NCI-H2227 (cell line): ENCODE measurements at regions not wholly inside any gene's neighbourhood (a gene's known extent, or its start where the extent isn't known, plus 50 kb on each side); places are given as distances from the start of the nearest gene placed in this dataset.
"Not testable (repeated sequence)": the region's sequence is repeated elsewhere in the genome, so short reads cannot be mapped to it uniquely, and the experiment has no call there.

Source experiments
- DNase-seq: peaks from one replicate; lab custom pipeline; 2025; ENCODE audit not compliant: unreplicated experiment; lab: John Stamatoyannopoulos, UW

GRCh38 chr5:174462129-174462528, 262.3 kb upstream of the MSX2 start:
- no peak for DNase-seq

DNA sequence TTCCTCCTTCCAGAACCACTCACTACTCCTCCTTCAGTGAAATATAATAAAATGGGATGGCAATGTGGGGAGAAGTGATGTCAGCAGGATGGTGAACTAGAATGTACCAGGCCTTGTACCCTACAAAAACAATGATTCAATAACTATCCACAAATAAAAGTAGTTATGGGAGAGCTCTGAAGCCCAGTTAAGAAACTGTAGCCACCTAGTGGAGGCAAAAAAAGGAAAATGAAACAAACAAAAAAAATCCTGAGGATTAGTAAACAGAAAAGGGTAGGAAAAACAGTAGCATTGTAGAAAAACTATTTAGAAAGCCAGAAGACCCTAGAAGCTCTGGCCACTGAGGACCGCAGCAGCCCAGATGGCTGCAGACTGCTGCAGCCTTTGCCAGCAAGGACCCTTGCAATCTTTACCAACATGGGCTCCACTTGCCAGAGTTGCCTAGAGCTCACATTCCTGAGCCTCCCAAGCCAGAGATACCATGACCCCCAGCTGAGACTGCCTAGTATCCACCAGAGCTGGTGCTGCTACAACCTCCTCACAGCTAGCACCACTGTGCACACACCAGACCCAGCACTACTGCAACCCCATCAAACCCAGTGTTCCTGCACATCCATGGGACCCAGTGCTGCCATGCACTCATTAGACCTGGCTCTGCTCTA, 259.7 kb upstream of the MSX2 start:
- no peak for DNase-seq

- DNase-seq = not testable (repeated sequence)
These were observed 252.9 kb upstream of the MSX2 start for GRCh38 chr5:174471528-174471927.

DNA sequence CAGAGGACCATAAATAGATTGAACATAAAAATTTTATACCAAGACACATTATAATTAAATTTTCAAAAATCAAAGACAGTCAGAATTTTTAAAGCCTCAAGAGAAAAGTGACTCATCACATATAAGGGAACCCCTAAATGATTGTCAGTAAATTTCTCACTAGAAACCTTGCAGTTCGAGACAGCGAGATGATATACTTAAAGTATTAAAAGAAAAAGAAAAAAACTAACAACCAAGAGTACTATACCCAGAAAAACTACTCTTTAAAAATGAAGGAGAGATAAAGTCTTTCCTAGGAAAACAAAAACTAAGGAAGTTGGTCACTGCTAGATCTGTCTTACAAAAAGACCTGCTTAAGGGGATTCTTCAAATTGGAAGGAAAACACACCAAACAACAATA, 251.4 kb upstream of the MSX2 start:
- no peak for DNase-seq

DNA sequence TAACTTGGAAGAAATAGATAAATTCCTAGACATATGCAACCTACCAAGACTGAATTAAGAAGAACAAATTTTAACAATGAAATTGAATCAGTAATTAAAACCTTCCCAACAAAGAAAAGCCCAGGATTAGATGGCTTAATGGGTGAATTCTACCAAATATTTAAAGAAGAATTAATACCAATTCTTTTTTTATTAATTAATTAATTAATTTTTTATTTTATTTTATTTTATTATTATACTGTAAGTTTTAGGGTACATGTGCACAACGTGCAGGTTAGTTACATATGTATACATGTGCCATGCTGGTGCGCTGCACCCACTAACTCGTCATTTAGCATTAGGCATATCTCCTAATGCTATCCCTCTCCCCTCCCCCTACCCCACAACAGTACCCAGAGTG, 248.4 kb upstream of the MSX2 start:
- DNase-seq = not testable (repeated sequence)

DNA sequence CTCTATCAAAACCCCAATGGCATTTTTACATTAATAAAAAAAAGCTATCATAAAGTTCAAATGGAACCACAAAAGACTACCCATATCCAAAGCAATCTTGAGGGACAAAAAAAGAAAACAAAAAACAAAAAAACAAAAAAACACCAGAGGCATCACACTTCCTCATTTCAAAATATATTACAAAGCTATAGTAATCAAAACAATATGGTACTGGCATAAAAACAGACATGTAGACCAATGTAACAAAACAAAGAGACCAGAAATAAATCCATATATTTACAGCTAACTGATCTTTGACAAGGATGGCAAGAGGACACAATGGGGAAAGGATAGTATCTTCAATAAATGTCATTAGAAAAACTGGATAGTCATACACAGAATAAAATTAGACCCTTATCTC, 245.1 kb upstream of the MSX2 start:
- no peak for DNase-seq

- DNase-seq = no peak
These were observed 242.6 kb upstream of the MSX2 start for GRCh38 chr5:174481737-174482136.

DNA sequence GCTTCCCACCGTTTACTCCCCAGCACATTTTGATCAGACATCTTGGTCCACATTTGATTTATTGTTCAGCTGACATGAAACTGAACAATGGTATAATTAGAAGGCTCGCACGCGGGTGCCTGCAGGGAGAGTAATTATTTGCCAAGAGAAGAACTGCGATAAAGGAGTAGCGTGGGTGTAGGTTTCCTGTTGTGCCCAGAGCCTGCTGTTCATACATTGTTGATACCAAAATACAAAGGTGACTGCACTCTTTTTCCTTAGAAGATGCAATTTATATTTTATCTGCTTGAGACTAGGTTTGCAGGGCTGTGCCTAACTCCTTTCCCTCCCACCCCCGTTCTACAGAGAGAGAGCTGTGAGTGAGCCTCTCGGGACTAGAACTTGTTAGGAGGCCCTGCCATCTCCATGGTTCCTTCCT, 241.8 kb upstream of the MSX2 start:
- peak; percentile 79 for DNase-seq

- no peak for DNase-seq
These were observed 241.0 kb upstream of the MSX2 start for GRCh38 chr5:174483411-174483810.

- DNase-seq = no peak
These were observed 235.2 kb upstream of the MSX2 start for GRCh38 chr5:174489215-174489614.

GRCh38 chr5:174489920-174490597, 234.3 kb upstream of the MSX2 start:
- DNase-seq = no peak

DNA sequence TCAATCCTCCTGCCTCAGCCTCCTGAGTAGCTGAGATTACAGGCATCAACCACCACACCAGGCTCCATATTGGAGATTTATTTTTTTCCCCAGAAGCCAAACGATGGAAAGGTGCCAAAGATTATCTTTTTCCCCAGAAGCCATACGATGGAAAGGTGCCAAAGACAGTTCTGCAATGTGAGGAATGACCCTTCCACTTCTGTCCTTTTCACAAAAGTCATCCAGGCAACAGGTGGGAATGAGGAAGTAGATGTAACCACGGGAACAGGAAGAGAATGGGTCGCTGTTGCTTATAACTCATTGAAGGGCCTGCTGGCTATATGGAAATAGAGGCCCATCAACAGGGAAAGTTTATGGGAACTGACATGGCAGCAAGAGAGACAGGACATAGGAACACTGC, 233.7 kb upstream of the MSX2 start:
- DNase-seq = no peak

- DNase-seq = no peak
These were observed 233.1 kb upstream of the MSX2 start for GRCh38 chr5:174491265-174491664.

- DNase-seq = no peak
These were observed 232.5 kb upstream of the MSX2 start for GRCh38 chr5:174491761-174492350.

- DNase-seq = no peak
These were observed 230.9 kb upstream of the MSX2 start for GRCh38 chr5:174493530-174493929.

DNA sequence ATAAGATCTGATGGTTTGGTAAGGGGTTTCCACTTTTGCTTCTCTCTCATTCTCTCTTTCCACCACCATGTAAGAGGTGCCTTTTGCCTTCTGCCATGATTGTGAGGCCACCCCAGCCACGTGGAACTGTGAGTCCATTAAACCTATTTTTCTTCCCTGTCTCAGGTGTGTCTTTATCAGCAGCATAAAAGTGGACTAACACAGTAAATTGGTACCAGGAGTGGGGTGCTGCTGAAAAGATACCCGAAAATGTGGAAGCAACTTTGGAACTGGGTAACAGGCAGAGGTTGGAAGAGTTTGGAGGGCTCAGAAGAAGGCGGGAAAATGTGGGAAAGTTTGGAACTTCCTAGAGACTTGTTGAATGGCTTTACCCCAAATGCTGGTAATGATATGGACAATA, 226.4 kb upstream of the MSX2 start:
- DNase-seq = not testable (repeated sequence)

DNA sequence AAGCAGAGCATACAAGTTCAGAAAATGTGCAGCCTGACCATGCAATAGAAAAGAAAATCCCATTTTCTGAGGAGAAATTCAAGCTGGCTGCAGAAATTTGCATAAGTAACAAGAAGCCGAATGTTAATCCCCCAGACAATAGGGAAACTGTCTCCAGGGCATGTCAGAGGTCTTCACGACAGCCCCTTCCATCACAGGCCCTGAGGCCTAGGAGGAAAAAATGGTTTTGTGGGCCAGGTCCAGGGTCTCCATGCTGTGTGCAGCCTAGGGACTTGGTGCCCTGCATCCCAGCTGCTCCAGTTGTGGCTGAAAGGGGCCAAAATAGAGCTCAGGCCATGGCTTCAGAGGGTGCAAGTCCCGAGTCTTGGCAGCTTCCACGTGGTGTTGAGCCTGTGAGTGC, 225.8 kb upstream of the MSX2 start:
- not testable (repeated sequence) for DNase-seq

DNA sequence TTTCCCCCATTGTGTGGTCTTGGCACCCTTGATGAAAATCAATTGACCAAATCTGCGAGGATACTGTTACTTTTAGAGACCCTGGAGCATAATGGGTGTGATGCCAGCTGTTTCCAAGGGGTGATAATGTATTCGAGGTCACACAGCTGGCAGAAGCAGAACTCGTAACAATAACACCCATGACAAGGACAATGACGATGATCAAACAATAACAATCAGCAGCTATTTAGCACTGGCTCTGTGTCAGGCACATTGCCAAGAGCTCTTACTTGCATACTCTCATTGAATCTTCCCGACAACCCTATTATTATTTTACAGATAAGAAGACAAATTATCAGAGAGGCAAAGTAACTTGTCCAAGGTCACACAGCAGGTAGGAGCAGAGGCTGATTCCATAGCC, 223.7 kb upstream of the MSX2 start:
- DNase-seq = no peak

- DNase-seq = no peak
These were observed 222.8 kb upstream of the MSX2 start for GRCh38 chr5:174501461-174502069.

- no peak for DNase-seq
These were observed 221.3 kb upstream of the MSX2 start for GRCh38 chr5:174503086-174503460.

DNA sequence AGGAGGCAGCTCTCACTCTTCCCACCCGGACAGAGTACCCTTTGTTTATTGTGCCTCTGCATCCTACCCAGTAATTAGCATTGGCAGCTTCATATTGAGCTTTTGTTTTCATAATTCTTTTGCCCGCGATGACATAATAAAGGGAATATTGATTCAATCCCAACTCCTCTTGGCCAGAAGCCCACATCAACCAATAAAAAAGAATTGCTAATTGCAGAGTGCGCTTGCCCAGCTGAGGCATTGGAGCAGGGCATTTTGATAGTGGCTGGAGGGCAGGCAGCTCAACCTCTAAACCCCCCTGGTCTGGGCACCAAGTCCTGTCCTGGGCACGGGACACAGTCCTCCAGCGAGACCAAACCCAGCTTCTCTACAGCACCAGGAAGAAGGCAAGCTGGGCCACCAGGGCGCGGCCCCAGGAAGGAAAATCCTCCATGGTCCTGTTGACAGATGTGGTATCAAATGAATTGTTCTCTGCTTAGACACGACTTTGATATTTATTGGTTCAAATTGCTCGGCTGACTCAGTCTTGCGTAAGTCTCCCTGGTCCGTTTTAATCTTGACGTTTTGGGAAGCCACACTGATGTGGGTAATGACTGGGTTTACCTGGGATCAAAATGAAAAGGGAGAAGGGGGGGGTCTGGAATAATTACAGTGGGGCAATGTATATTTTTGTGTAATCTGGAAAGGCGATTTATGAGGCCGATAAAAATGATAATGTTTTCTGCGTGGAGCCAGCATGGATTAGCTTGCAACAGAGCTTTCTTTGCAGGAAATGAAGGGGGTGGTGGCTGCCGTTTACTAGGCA, 220.7 kb upstream of the MSX2 start:
- DNase-seq = peak; percentile 42
